ENCODE measurements at regions not wholly inside any gene's neighbourhood (a gene's known extent, or its start where the extent isn't known, plus 50 kb on each side); places are given as distances from the start of the nearest gene placed in this dataset.

GRCh38 chr4:122671919-122672490 is 51.1 kb upstream of the IL21 start:
- Mint-ChIP-seq H3K4me3 (ENCODE audit: unreplicated experiment) (no peak overlapping the region), H3K36me3 (ENCODE audit: low read depth, unreplicated experiment) (peaks cover 8% of the 10 kb centered on the region), H3K9me3 (ENCODE audit: unreplicated experiment) (peaks cover 4% of the 10 kb centered on the region), H3K27ac (ENCODE audit: unreplicated experiment) (no peak overlapping the region), H3K4me1 (ENCODE audit: unreplicated experiment) (peaks cover 48% of the 10 kb centered on the region), H3K27me3 (ENCODE audit: unreplicated experiment) (peaks cover 9% of the 10 kb centered on the region)
- TF ChIP-seq CTCF (IDR thresholded peaks at IDR 0.05; ENCODE audit: unreplicated experiment) = no peak
- DNase-seq (ENCODE audit: low spot score) = no peak

DNA sequence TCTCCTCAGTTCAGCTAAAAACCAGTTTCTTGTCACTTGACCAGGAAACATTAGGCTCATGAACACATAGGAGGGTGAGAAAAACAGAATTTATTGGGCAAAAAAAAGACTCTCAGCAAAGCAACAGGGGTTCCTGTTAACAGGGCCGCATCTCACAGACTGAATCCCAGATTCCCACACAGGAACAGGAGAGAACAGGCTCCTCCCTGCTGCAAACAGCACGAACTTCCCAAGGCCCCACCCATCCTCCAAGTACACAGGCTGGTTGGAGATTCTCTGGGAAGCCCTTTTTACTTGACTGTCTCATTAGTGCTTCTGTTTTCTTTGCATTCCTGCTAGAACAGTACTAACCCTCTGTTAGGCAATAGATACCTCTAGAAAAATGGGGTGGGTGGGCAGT is 52.4 kb upstream of the IL21 start:
- Mint-ChIP-seq H3K36me3 (ENCODE audit: low read depth, unreplicated experiment) (peaks cover 8% of the 10 kb centered on the region), H3K4me3 (ENCODE audit: unreplicated experiment) (no peak overlapping the region), H3K9me3 (ENCODE audit: unreplicated experiment) (peaks cover 4% of the 10 kb centered on the region), H3K27me3 (ENCODE audit: unreplicated experiment) (peaks cover 10% of the 10 kb centered on the region), H3K4me1 (ENCODE audit: unreplicated experiment) (peaks cover 48% of the 10 kb centered on the region), H3K27ac (ENCODE audit: unreplicated experiment) (no peak overlapping the region)
- DNase-seq (ENCODE audit: low spot score) = no peak
- no peak for TF ChIP-seq CTCF (IDR thresholded peaks at IDR 0.05; ENCODE audit: unreplicated experiment)

DNA sequence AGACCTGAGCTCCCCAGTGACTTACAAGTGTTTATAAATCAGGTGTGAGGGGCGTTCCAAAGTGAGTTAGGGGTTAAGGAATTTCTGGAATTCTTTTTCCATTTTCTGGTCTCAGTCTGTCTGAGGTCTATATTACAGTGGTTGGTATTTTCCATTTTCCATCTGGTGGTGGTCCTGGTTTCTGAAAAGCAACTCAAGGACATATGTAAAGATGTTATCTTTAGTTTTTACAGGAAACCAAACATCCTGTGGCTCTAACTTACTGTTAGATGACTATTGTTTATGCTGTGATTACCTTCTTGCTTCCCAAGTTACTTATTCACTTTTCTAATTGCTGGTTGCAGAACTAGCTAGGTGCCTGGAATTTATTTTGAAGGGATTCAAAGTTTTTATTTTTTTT is 53.5 kb upstream of the IL21 start:
- TF ChIP-seq CTCF (IDR thresholded peaks at IDR 0.05; ENCODE audit: unreplicated experiment) = no peak
- Mint-ChIP-seq H3K4me3 (ENCODE audit: unreplicated experiment) (peak overlapping the region; percentile 34), H3K9me3 (ENCODE audit: unreplicated experiment) (peaks cover 4% of the 10 kb centered on the region), H3K27ac (ENCODE audit: unreplicated experiment) (peak overlapping the region; percentile 24), H3K36me3 (ENCODE audit: low read depth, unreplicated experiment) (peaks cover 8% of the 10 kb centered on the region), H3K4me1 (ENCODE audit: unreplicated experiment) (peaks cover 46% of the 10 kb centered on the region), H3K27me3 (ENCODE audit: unreplicated experiment) (peaks cover 10% of the 10 kb centered on the region)
- DNase-seq (ENCODE audit: low spot score) = no peak

- H3K9me3 Mint-ChIP-seq (ENCODE audit: unreplicated experiment) = peaks cover 7% of the 10 kb centered on the region
- no peak for DNase-seq (ENCODE audit: low spot score)
- H3K4me3 Mint-ChIP-seq (ENCODE audit: unreplicated experiment) = no peak overlapping the region
- no peak for TF ChIP-seq CTCF (IDR thresholded peaks at IDR 0.05; ENCODE audit: unreplicated experiment)
- peaks cover 5% of the 10 kb centered on the region for H3K27me3 Mint-ChIP-seq (ENCODE audit: unreplicated experiment)
- no peak overlapping the region for H3K27ac Mint-ChIP-seq (ENCODE audit: unreplicated experiment)
- peaks cover 16% of the 10 kb centered on the region for H3K4me1 Mint-ChIP-seq (ENCODE audit: unreplicated experiment)
- peaks cover 7% of the 10 kb centered on the region for H3K36me3 Mint-ChIP-seq (ENCODE audit: low read depth, unreplicated experiment)
Measured at GRCh38 chr4:122679317-122679716, 53.2 kb upstream of the BBS12 start.

- no peak for TF ChIP-seq CTCF (IDR thresholded peaks at IDR 0.05; ENCODE audit: unreplicated experiment)
- Mint-ChIP-seq H3K4me3 (ENCODE audit: unreplicated experiment) (no peak overlapping the region), H3K4me1 (ENCODE audit: unreplicated experiment) (peaks cover 9% of the 10 kb centered on the region), H3K36me3 (ENCODE audit: low read depth, unreplicated experiment) (peaks cover 7% of the 10 kb centered on the region), H3K27me3 (ENCODE audit: unreplicated experiment) (peaks cover 5% of the 10 kb centered on the region), H3K9me3 (ENCODE audit: unreplicated experiment) (peaks cover 7% of the 10 kb centered on the region), H3K27ac (ENCODE audit: unreplicated experiment) (no peak overlapping the region)
- no peak for DNase-seq (ENCODE audit: low spot score)
Measured at GRCh38 chr4:122679946-122680345, 52.6 kb upstream of the BBS12 start.
